Skeletal muscle cell (primary cell): ENCODE measurements at regions not wholly inside any gene's neighbourhood (a gene's known extent, or its start where the extent isn't known, plus 50 kb on each side); places are given as distances from the start of the nearest gene placed in this dataset.

Source experiments
- DNase-seq: peaks from one replicate; pipeline ENCODE4 v3.0.0-alpha.2; 2010; ENCODE audit warnings: low read depth
- H3K4me3 ChIP-seq: 2 replicates; pipeline ENCODE4 v1.5.1; 2011; ENCODE audit warnings: low read depth, mild to moderate bottlenecking, control low read depth, low read length, moderate library complexity

- no peak for DNase-seq
- H3K4me3 ChIP-seq = no peak overlapping the region
Measured at GRCh38 chr6:56310241-56310640, 62.9 kb upstream of the COL21A1 start.

- no peak for DNase-seq
- H3K4me3 ChIP-seq = no peak overlapping the region
Measured at GRCh38 chr6:56299916-56300315, 52.5 kb upstream of the COL21A1 start.

GRCh38 chr6:56297022-56297989 lies 49.9 kb upstream of the COL21A1 start:
- no peak overlapping the region for H3K4me3 ChIP-seq
- no peak for DNase-seq
